Tibial nerve (tissue), 4 donors: ENCODE measurements at regions not wholly inside any gene's neighbourhood (a gene's known extent, or its start where the extent isn't known, plus 50 kb on each side); places are given as distances from the start of the nearest gene placed in this dataset.

Source experiments
- DNase-seq, 2 donors: peaks; one replicate each; pipeline ENCODE4 v3.0.0-alpha.2; 2019; ENCODE audit warnings: low spot score in 2 of 2
- H3K27ac ChIP-seq, 4 donors: fragments of 200-600 bp; sonication (generic) in 3 of 4; one replicate each; pipeline ENCODE4 v1.5.1; 2017 to 2019; ENCODE audit warnings: mild to moderate bottlenecking in 1 of 4
- H3K27me3 ChIP-seq, 2 donors: fragments of 200-600 bp; sonication (generic) in 1 of 2; one replicate each; pipeline versions ENCODE4 v1.5.1 to v1.6.0; 2017 to 2019
- H3K36me3 ChIP-seq, 3 donors: fragments of 200-600 bp; sonication (generic); one replicate each; pipeline ENCODE4 v1.5.1; 2018 to 2019
- H3K4me1 ChIP-seq, 4 donors: fragments of 200-600 bp; sonication (generic) in 3 of 4; one replicate each; pipeline ENCODE4 v1.5.1; 2017 to 2019
- H3K4me3 ChIP-seq, 4 donors: fragments of 200-600 bp; sonication (generic) in 3 of 4; one replicate each; pipeline ENCODE4 v1.5.1; 2017 to 2019; ENCODE audit warnings: mild to moderate bottlenecking in 1 of 4, moderate library complexity in 1 of 4
- H3K9me3 ChIP-seq, 4 donors: fragments of 200-600 bp; sonication (generic) in 3 of 4; one replicate each; pipeline ENCODE4 v1.5.1; 2017 to 2019
- CTCF ChIP-seq, 5 experiments: fragments of 200-600 bp in 3 of 5; fragments of 450-650 bp in 2 of 5; sonication (generic) in 3 of 5; IDR thresholded peaks; one replicate each; pipeline ENCODE4 v1.5.1; 2016 to 2019; ENCODE audit warnings: antibody characterized with exemption in 5 of 5, mild to moderate bottlenecking in 3 of 5, moderate library complexity in 2 of 5
- EP300 ChIP-seq, 2 donors: sonication (generic); formaldehyde crosslinking; IDR thresholded peaks; one replicate each; pipeline ENCODE4 v1.6.1; 2017; ENCODE audit warnings: antibody characterized with exemption in 2 of 2, mild to moderate bottlenecking in 1 of 2
- POLR2A ChIP-seq, 2 donors: fragments of 450-650 bp; IDR thresholded peaks; one replicate each; pipeline ENCODE4 v1.6.1; 2017; ENCODE audit warnings: antibody characterized with exemption in 2 of 2, mild to moderate bottlenecking in 2 of 2, moderate library complexity in 2 of 2
- WGBS, 2 donors: methylation state at CpG; one replicate each; pipeline ENCODE4 v1.1.5; 2018; 5-methylcytosine and 5-hydroxymethylcytosine counted together

DNA sequence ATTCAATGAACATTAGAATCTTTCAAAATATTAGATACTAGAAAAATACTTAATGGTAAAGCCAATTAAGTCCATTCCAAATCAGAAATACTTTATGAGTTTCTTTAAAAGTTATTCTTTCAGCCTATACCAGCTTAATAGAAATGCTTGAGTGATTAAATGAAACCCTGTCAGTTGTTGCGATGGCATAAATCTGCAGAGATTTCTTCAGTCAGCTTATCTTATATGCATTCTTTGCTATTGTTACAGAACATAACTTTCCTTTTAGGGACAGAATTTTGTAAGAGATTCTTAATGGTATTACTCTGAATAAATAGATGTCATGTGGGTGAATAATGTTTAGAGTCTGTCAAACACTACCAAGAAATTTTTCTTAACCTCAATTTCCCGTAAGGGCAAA lies 325.0 kb upstream of the HAND2 start:
- Histone ChIP-seq H3K36me3 (no peaks in the 10 kb centered on the region), H3K9me3 (no peaks in the 10 kb centered on the region), H3K27ac (no peak overlapping the region), H3K4me3 (no peak overlapping the region), H3K27me3 (no peaks in the 10 kb centered on the region), H3K4me1 (peaks cover 0 to 6% (median 0%) of the 10 kb centered on the region in 4 donors)
- 88 to 92% methylated on average over 2 of the region's 2 CpGs for WGBS, 2 donors
- DNase-seq, result no peak
- no peak for TF ChIP-seq POLR2A (IDR thresholded peaks at IDR 0.05)
- no peak for TF ChIP-seq CTCF (IDR thresholded peaks at IDR 0.05)
- no peak for TF ChIP-seq EP300 (IDR thresholded peaks at IDR 0.05)

- Histone ChIP-seq H3K4me1 (no peaks in the 10 kb centered on the region), H3K27ac (no peak overlapping the region), H3K4me3 (no peak overlapping the region), H3K27me3 (no peaks in the 10 kb centered on the region), H3K9me3 (no peaks in the 10 kb centered on the region), H3K36me3 (no peaks in the 10 kb centered on the region)
- DNase-seq, result no peak
- 94 to 95% methylated on average over 6 of the region's 6 CpGs for WGBS, 2 donors
- no peak for TF ChIP-seq POLR2A (IDR thresholded peaks at IDR 0.05)
- TF ChIP-seq CTCF (IDR thresholded peaks at IDR 0.05), result no peak
These were observed 322.7 kb upstream of the HAND2 start for GRCh38 chr4:173852775-173853174.

GRCh38 chr4:173845580-173845979 lies 315.6 kb upstream of the HAND2 start:
- Histone ChIP-seq H3K9me3 (peaks cover 0 to 14% (median 0%) of the 10 kb centered on the region in 4 donors), H3K27me3 (no peaks in the 10 kb centered on the region), H3K4me1 (no peaks in the 10 kb centered on the region), H3K27ac (no peak overlapping the region), H3K36me3 (no peaks in the 10 kb centered on the region), H3K4me3 (no peak overlapping the region)
- no peak for DNase-seq
- 72 to 85% methylated on average over 1 of the region's 1 CpG for WGBS, 2 donors
- TF ChIP-seq POLR2A (IDR thresholded peaks at IDR 0.05) (no peak), CTCF (IDR thresholded peaks at IDR 0.05) (no peak)

DNA sequence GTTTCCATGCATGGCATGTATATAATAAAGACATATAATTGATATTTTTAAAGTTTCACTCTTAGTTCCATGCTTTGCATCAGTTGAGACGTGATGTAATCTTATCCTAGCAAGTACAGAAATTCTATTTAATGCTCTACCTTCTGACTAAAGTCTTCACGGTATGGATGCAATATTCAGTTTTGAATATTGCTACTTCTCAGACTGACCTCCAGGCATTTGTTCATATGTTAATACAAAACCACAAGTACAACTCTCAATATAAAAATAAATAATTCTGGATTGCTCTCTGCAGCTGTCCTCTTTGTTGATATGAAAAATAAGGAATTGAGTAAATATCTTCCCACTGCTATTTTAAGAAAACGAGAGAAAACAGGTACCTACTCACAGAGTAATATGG lies 309.8 kb upstream of the HAND2 start:
- peaks cover 0 to 6% (median 0%) of the 10 kb centered on the region in 4 donors for H3K4me1 ChIP-seq
- no peak overlapping the region for H3K4me3 ChIP-seq
- no peak for TF ChIP-seq EP300 (IDR thresholded peaks at IDR 0.05)
- no peak for TF ChIP-seq CTCF (IDR thresholded peaks at IDR 0.05)
- no peak for TF ChIP-seq POLR2A (IDR thresholded peaks at IDR 0.05)
- H3K36me3 ChIP-seq, result no peaks in the 10 kb centered on the region
- 80 to 82% methylated on average over 3 of the region's 3 CpGs for WGBS, 2 donors
- peaks cover 0 to 14% (median 0%) of the 10 kb centered on the region in 4 donors for H3K9me3 ChIP-seq
- DNase-seq, result no peak
- H3K27ac ChIP-seq, result no peak overlapping the region
- no peaks in the 10 kb centered on the region for H3K27me3 ChIP-seq

GRCh38 chr4:173837517-173837916 lies 307.5 kb upstream of the HAND2 start:
- H3K4me3 ChIP-seq, result no peak overlapping the region
- H3K4me1 ChIP-seq, result peaks cover 0 to 6% (median 0%) of the 10 kb centered on the region in 4 donors
- H3K27me3 ChIP-seq, result no peaks in the 10 kb centered on the region
- DNase-seq, result no peak
- 83 to 84% methylated on average over 3 of the region's 3 CpGs for WGBS, 2 donors
- peaks cover 0 to 5% (median 0%) of the 10 kb centered on the region in 4 donors for H3K9me3 ChIP-seq
- no peak for TF ChIP-seq CTCF (IDR thresholded peaks at IDR 0.05)
- no peak for TF ChIP-seq EP300 (IDR thresholded peaks at IDR 0.05)
- TF ChIP-seq POLR2A (IDR thresholded peaks at IDR 0.05), result no peak
- peak overlapping the region in 1 of 4 donors; percentile 77 for H3K27ac ChIP-seq
- no peaks in the 10 kb centered on the region for H3K36me3 ChIP-seq
